A673 (cell line): ENCODE measurements at regions not wholly inside any gene's neighbourhood (a gene's known extent, or its start where the extent isn't known, plus 50 kb on each side); places are given as distances from the start of the nearest gene placed in this dataset.

Experiments
- BruUV-seq: library from RNA; stranded (reverse); fragments of 400-500 nt; replicated peaks from 2 replicates; lab custom pipeline; 2021; lab: Mats Ljungman, UMichigan
- CTCF ChIA-PET: fragments of 300-600 bp; sonication (Branson Sonifier 250); formaldehyde crosslinking; loops from one replicate; lab custom pipeline; 2022; ENCODE audit warnings: antibody characterized with exemption; lab: Charles Lee
- POLR2A ChIA-PET: fragments of 300-600 bp; sonication (Branson Sonifier 250); formaldehyde crosslinking; loops from one replicate; lab custom pipeline; 2022; ENCODE audit warnings: antibody characterized with exemption; ENCODE audit not compliant: low non-redundant PET; lab: Charles Lee
- DNase-seq: peaks from one replicate; pipeline ENCODE4 v3.0.0-alpha.2; 2015; ENCODE audit warnings: low spot score
- H3K27ac ChIP-seq: fragments of 200-600 bp; sonication (generic); 2 replicates; pipeline ENCODE4 v1.5.1; 2016; ENCODE audit warnings: mixed run types, low read depth, mild to moderate bottlenecking, mixed read lengths, antibody characterized with exemption, low read length; ENCODE audit not compliant: poor library complexity, severe bottlenecking
- H3K27me3 ChIP-seq: fragments of 200-600 bp; sonication (generic); replicated peaks from 2 replicates; pipeline ENCODE4 v1.6.1; 2017; ENCODE audit warnings: mixed run types, low read depth, mild to moderate bottlenecking, mixed read lengths, antibody characterized with exemption, low read length; ENCODE audit not compliant: insufficient read depth, poor library complexity
- H3K36me3 ChIP-seq: fragments of 200-600 bp; sonication (generic); 2 replicates; pipeline ENCODE4 v1.6.1; 2016; ENCODE audit warnings: mixed run types, mild to moderate bottlenecking, mixed read lengths, antibody characterized with exemption, low read length; ENCODE audit not compliant: insufficient read depth, poor library complexity, severe bottlenecking
- H3K4me1 ChIP-seq: fragments of 200-600 bp; sonication (generic); 2 replicates; pipeline ENCODE4 v1.6.1; 2017; ENCODE audit warnings: mixed run types, mild to moderate bottlenecking, mixed read lengths, antibody characterized with exemption, low read length; ENCODE audit not compliant: insufficient read depth, poor library complexity, severe bottlenecking
- H3K4me3 ChIP-seq: fragments of 200-600 bp; sonication (generic); 2 replicates; pipeline ENCODE4 v1.5.1; 2016; ENCODE audit warnings: low read depth, mixed run types, mild to moderate bottlenecking, mixed read lengths, low read length; ENCODE audit not compliant: poor library complexity, severe bottlenecking
- H3K9me3 ChIP-seq: fragments of 200-600 bp; sonication (generic); 2 replicates; pipeline ENCODE4 v1.6.1; 2016; ENCODE audit warnings: mixed run types, low read depth, mild to moderate bottlenecking, mixed read lengths, antibody characterized with exemption, low read length; ENCODE audit not compliant: poor library complexity, severe bottlenecking
- EZH2 ChIP-seq: fragments of 200-600 bp; sonication (generic); IDR thresholded peaks from 2 replicates; pipeline ENCODE4 v1.6.1; 2017; ENCODE audit warnings: borderline replicate concordance, low read depth, mild to moderate bottlenecking, mixed read lengths, antibody characterized with exemption, low read length; ENCODE audit not compliant: poor library complexity, severe bottlenecking
- intact Hi-C: fragments of 100-400 bp; cut with micrococcal nuclease; formaldehyde crosslinking; loops from one replicate; pipeline ENCODE4 v1.10.0; 2022; ENCODE audit not compliant: unreplicated experiment
- TF ChIP-seq, protein P1 (sequence below): fragments of 300-800, 200-600 bp; sonication (generic); conservative IDR thresholded peaks from 2 replicates; pipeline ENCODE4 v1.5.1; 2017; ENCODE audit warnings: low read depth, mild to moderate bottlenecking, antibody characterized with exemption, low read length, moderate library complexity, mixed read lengths

- BruUV-seq: no TSS peak
- Histone ChIP-seq H3K27ac (no peak overlapping the region), H3K27me3 (peaks cover 1% of the 10 kb centered on the region), H3K4me1 (no peaks in the 10 kb centered on the region), H3K4me3 (no peak overlapping the region), H3K36me3 (no peaks in the 10 kb centered on the region), H3K9me3 (no peaks in the 10 kb centered on the region)
- CTCF ChIA-PET: no interaction called here
- DNase-seq: no peak
- intact Hi-C loops: loop anchor here (5.0 kb wide), 1 partner anchor 356 kb away; no protein-coding TSS in a partner anchor
- TF ChIP-seq, protein P1, sequence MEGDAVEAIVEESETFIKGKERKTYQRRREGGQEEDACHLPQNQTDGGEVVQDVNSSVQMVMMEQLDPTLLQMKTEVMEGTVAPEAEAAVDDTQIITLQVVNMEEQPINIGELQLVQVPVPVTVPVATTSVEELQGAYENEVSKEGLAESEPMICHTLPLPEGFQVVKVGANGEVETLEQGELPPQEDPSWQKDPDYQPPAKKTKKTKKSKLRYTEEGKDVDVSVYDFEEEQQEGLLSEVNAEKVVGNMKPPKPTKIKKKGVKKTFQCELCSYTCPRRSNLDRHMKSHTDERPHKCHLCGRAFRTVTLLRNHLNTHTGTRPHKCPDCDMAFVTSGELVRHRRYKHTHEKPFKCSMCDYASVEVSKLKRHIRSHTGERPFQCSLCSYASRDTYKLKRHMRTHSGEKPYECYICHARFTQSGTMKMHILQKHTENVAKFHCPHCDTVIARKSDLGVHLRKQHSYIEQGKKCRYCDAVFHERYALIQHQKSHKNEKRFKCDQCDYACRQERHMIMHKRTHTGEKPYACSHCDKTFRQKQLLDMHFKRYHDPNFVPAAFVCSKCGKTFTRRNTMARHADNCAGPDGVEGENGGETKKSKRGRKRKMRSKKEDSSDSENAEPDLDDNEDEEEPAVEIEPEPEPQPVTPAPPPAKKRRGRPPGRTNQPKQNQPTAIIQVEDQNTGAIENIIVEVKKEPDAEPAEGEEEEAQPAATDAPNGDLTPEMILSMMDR: no peak
- POLR2A ChIA-PET: no interaction called here
Measured at GRCh38 chrX:107541244-107541643, 87.1 kb upstream of the PRPS1 start.

DNA sequence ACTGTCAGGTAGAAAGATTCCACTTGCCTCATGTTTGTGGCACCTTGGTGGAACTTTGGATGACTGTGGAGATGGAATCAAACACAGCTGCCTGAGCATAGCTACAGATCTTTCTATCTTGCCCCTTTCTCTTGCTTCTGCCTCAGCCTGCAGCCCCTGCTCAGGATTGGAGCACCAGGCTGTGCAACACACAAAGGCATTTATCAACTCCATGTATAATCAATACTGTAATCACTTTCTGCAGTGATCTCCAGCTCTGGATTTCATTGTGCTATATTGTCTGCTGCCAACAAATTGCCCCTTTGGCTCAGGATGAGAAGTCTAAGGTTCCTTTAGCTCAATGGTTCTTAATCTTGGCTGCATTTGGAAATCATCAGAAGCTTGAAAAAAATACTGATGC, 86.3 kb upstream of the PRPS1 start:
- DNase-seq: no peak
- ChIA-PET CTCF (interaction anchor here (1.5 kb wide), 1 partner anchor 235 kb away, joined by 5 read pairs; the partner anchor contains the start of gene NCBP2L), POLR2A (no interaction called here)
- no peaks in the 10 kb centered on the region for H3K9me3 ChIP-seq
- no peak for TF ChIP-seq EZH2
- TF ChIP-seq, protein P1: no peak
- no peak overlapping the region for H3K27ac ChIP-seq
- intact Hi-C loops: loop anchor here (5.0 kb wide), 1 partner anchor 355 kb away; no protein-coding TSS in a partner anchor
- no peaks in the 10 kb centered on the region for H3K4me1 ChIP-seq
- no peak overlapping the region for H3K4me3 ChIP-seq
- H3K36me3 ChIP-seq: no peaks in the 10 kb centered on the region
- no TSS peak for BruUV-seq
- H3K27me3 ChIP-seq: peaks cover 4% of the 10 kb centered on the region

DNA sequence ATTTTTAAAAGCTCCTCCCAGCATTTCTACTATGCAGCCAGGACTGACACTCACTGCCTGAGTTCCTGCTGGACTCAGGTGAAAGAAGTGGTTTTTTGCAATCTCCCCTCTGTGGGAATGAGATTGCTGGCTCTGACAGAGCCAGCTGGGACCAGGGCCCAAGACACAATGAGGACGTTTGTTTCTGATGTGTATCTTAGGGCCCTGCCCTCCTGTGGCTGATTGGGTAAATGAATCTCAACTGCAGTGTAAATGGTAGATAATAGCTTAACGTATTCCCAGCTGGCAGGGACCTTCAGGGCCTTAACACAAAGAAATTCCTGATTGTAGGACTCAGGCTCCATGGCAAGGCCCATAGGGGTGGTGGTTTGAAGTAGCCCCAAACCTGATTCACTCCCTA, 85.8 kb upstream of the PRPS1 start:
- Histone ChIP-seq H3K27ac (no peak overlapping the region), H3K36me3 (no peaks in the 10 kb centered on the region), H3K27me3 (peaks cover 4% of the 10 kb centered on the region), H3K4me3 (no peak overlapping the region), H3K4me1 (no peaks in the 10 kb centered on the region), H3K9me3 (no peaks in the 10 kb centered on the region)
- no TSS peak for BruUV-seq
- CTCF ChIA-PET: interaction anchor here (0.5 to 1.5 kb wide), 2 partner anchors 235 to 328 kb away, joined by 3 to 5 read pairs; partner anchors contain the start of gene NCBP2L
- TF ChIP-seq, protein P1: 0 out of 2 replicates have a peak, but pooled peaks have one; percentile 27
- TF ChIP-seq EZH2: no peak
- POLR2A ChIA-PET: no interaction called here
- intact Hi-C loops: loop anchor here (5.0 kb wide), 1 partner anchor 355 kb away; no protein-coding TSS in a partner anchor
- peak; percentile 22 for DNase-seq
